Upper lobe of right lung (tissue), 1 donor: ENCODE measurements at regions not wholly inside any gene's neighbourhood (a gene's known extent, or its start where the extent isn't known, plus 50 kb on each side); places are given as distances from the start of the nearest gene placed in this dataset.

ENCODE experiments used
- ATAC-seq: fragments of 200-7000 bp; cut with Tn5 transposase; one replicate; pipeline ENCODE4 v1.9.1; 2020; ENCODE audit warnings: mild to moderate bottlenecking, moderate library complexity
- DNase-seq: peaks from one replicate; pipeline ENCODE4 v3.0.0-alpha.2; 2020
- H3K27ac ChIP-seq: fragments of 200-600 bp; one replicate; pipeline ENCODE4 v1.8.0; 2022
- H3K27me3 ChIP-seq: fragments of 200-600 bp; one replicate; pipeline ENCODE4 v1.8.0; 2022; ENCODE audit warnings: mild to moderate bottlenecking
- H3K36me3 ChIP-seq: fragments of 200-600 bp; one replicate; pipeline ENCODE4 v1.8.0; 2022
- H3K4me1 ChIP-seq: fragments of 200-600 bp; one replicate; pipeline ENCODE4 v1.8.0; 2022
- H3K4me3 ChIP-seq: fragments of 200-600 bp; one replicate; pipeline ENCODE4 v1.8.0; 2022; ENCODE audit warnings: mild to moderate bottlenecking
- H3K9me3 ChIP-seq: fragments of 200-600 bp; one replicate; pipeline ENCODE4 v1.8.0; 2022
- intact Hi-C: fragments of 100-400 bp; cut with DNase I; formaldehyde crosslinking; loops from one replicate; pipeline ENCODE4 v1.11.0; 2022
- TF ChIP-seq, protein P1 (sequence below): fragments of 200-600 bp; IDR thresholded peaks from one replicate; pipeline ENCODE4 v1.8.0; 2022; ENCODE audit warnings: antibody characterized with exemption
- donor health status: DM: no; HTN: yes; CAD: no; lungs with severe emphysema.

DNA sequence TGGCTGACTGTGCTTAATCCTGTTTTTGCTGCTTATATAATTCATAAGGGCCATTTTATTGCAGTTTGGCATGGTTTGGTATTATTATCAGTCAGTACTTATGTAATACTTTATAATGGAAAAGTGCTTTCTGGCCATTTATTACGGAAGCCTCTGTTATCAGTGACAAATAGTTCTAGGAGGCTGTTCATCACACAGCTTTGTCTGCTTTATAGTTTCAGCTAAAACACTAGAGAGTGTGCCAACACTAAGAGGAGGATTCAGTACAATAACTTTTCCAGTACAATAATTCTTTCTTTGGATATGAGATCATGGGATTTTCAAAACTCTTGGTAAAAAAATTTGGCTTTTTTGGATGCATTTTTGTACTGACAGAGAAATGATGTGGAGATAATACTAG is 102.9 kb upstream of the PTGFR start:
- H3K4me3 ChIP-seq: no peak overlapping the region
- H3K36me3 ChIP-seq: no peaks in the 10 kb centered on the region
- DNase-seq: no peak
- ATAC-seq: no peak
- H3K27ac ChIP-seq: no peak overlapping the region
- H3K27me3 ChIP-seq: no peaks in the 10 kb centered on the region
- intact Hi-C loops: no loop called here
- TF ChIP-seq, protein P1, sequence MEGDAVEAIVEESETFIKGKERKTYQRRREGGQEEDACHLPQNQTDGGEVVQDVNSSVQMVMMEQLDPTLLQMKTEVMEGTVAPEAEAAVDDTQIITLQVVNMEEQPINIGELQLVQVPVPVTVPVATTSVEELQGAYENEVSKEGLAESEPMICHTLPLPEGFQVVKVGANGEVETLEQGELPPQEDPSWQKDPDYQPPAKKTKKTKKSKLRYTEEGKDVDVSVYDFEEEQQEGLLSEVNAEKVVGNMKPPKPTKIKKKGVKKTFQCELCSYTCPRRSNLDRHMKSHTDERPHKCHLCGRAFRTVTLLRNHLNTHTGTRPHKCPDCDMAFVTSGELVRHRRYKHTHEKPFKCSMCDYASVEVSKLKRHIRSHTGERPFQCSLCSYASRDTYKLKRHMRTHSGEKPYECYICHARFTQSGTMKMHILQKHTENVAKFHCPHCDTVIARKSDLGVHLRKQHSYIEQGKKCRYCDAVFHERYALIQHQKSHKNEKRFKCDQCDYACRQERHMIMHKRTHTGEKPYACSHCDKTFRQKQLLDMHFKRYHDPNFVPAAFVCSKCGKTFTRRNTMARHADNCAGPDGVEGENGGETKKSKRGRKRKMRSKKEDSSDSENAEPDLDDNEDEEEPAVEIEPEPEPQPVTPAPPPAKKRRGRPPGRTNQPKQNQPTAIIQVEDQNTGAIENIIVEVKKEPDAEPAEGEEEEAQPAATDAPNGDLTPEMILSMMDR: no peak
- H3K4me1 ChIP-seq: no peaks in the 10 kb centered on the region
- no peaks in the 10 kb centered on the region for H3K9me3 ChIP-seq

GRCh38 chr1:78388275-78388674 is 102.5 kb upstream of the PTGFR start:
- peaks cover under 1% of the 10 kb centered on the region for H3K9me3 ChIP-seq
- no peaks in the 10 kb centered on the region for H3K36me3 ChIP-seq
- H3K27me3 ChIP-seq: no peaks in the 10 kb centered on the region
- ATAC-seq (no peak), DNase-seq (no peak)
- no peak overlapping the region for H3K27ac ChIP-seq
- H3K4me1 ChIP-seq: no peaks in the 10 kb centered on the region
- TF ChIP-seq, protein P1: no peak
- intact Hi-C loops: no loop called here
- H3K4me3 ChIP-seq: no peak overlapping the region

- Histone ChIP-seq H3K27me3 (no peaks in the 10 kb centered on the region), H3K9me3 (no peaks in the 10 kb centered on the region), H3K27ac (no peak overlapping the region), H3K4me1 (no peaks in the 10 kb centered on the region), H3K4me3 (no peak overlapping the region), H3K36me3 (no peaks in the 10 kb centered on the region)
- ATAC-seq (no peak), DNase-seq (no peak)
- intact Hi-C loops: no loop called here
- TF ChIP-seq, protein P1: no peak
Observed at GRCh38 chr1:78401148-78401547, 89.6 kb upstream of the PTGFR start.

GRCh38 chr1:78408192-78408591 is 82.6 kb upstream of the PTGFR start:
- Histone ChIP-seq H3K27me3 (no peaks in the 10 kb centered on the region), H3K9me3 (peaks cover 6% of the 10 kb centered on the region), H3K4me3 (no peak overlapping the region), H3K36me3 (no peaks in the 10 kb centered on the region), H3K27ac (no peak overlapping the region), H3K4me1 (no peaks in the 10 kb centered on the region)
- ATAC-seq: no peak
- TF ChIP-seq, protein P1: no peak
- no peak for DNase-seq
- intact Hi-C loops: no loop called here

DNA sequence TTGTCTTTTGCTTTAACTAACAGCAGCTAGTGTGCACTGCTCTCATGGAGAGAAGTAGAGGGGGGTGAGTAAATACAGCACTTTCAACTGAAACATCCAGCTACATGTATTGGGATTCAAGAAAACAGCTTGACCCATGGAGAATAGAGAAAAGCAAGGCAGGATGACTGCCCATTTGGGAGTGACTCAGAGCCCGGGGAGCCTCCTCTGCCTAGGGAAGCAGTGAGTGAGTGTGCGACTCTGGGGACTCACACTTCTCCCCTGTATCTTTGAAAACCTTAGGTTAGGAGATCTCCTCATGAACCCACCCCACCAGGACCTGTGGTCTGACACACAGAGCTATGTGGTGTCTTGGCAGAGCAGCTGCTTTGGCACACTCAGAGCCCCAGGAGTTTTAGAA is 82.0 kb upstream of the PTGFR start:
- Histone ChIP-seq H3K4me1 (no peaks in the 10 kb centered on the region), H3K27me3 (no peaks in the 10 kb centered on the region), H3K36me3 (no peaks in the 10 kb centered on the region), H3K27ac (no peak overlapping the region), H3K4me3 (no peak overlapping the region), H3K9me3 (peaks cover 6% of the 10 kb centered on the region)
- intact Hi-C loops: no loop called here
- DNase-seq (no peak), ATAC-seq (no peak)
- TF ChIP-seq, protein P1: no peak

DNA sequence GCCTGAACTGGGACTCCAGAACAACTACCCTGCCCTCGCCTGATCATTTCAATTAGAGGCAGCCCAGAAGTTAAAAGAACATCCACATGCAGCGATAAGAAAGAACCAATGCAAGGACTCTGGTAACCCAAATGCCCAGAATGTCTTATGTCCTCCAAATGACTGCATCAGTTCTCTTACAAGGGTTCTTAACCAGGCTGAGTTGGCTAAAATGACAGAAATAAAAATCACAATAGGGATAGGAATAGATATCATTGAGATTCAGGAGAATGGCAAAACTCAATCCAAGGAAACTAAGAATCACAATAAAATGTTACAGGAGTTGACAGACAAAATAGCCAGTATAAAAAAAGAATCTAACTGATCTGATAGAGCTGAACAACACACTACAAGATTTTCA is 80.1 kb upstream of the PTGFR start:
- intact Hi-C loops: no loop called here
- ATAC-seq: no peak
- DNase-seq: no peak

More for the DNA sequence above, 80.1 kb upstream of the PTGFR start:
- no peaks in the 10 kb centered on the region for H3K4me1 ChIP-seq
- peaks cover 6% of the 10 kb centered on the region for H3K9me3 ChIP-seq
- no peak overlapping the region for H3K27ac ChIP-seq
- TF ChIP-seq, protein P1: no peak
- no peaks in the 10 kb centered on the region for H3K36me3 ChIP-seq
- H3K27me3 ChIP-seq: no peaks in the 10 kb centered on the region
- H3K4me3 ChIP-seq: no peak overlapping the region
